Right ventricle myocardium inferior (tissue), 1 donor: ENCODE measurements at regions not wholly inside any gene's neighbourhood (a gene's known extent, or its start where the extent isn't known, plus 50 kb on each side); places are given as distances from the start of the nearest gene placed in this dataset.
A peak's percentile ranks its signal among the peaks of the same experiment; 100 is the strongest.

ENCODE experiments used
- ATAC-seq: fragments of 200-7000 bp; cut with Tn5 transposase; one replicate; pipeline ENCODE4 v1.9.1; 2020; ENCODE audit warnings: mild to moderate bottlenecking, moderate library complexity
- DNase-seq: peaks from one replicate; pipeline ENCODE4 v3.0.0; 2021; ENCODE audit errors: missing footprints
- intact Hi-C: fragments of 100-400 bp; cut with DNase I; formaldehyde crosslinking; loops from one replicate; pipeline ENCODE4 v1.11.0; 2022
- donor health status: DM: no; HTN: yes; CAD: no; lungs with severe emphysema.

GRCh38 chr12:115898670-115899069 is 378.8 kb downstream of the MED13L start:
- ATAC-seq, result no peak
- DNase-seq, result no peak
- intact Hi-C loops, result no loop called here

GRCh38 chr12:115897729-115898128 is 379.8 kb downstream of the MED13L start:
- no peak for DNase-seq
- intact Hi-C loops, result no loop called here
- no peak for ATAC-seq

- ATAC-seq (no peak), DNase-seq (no peak)
- intact Hi-C loops, result no loop called here
These were observed 382.2 kb downstream of the MED13L start for GRCh38 chr12:115895247-115895646.

- intact Hi-C loops, result no loop called here
- no peak for DNase-seq
- ATAC-seq, result no peak
These were observed 385.8 kb downstream of the MED13L start for GRCh38 chr12:115891556-115892164.

GRCh38 chr12:115886666-115887065 is 390.8 kb downstream of the MED13L start:
- DNase-seq, result no peak
- ATAC-seq, result no peak
- intact Hi-C loops, result no loop called here

GRCh38 chr12:115885040-115885690 is 392.3 kb downstream of the MED13L start:
- DNase-seq (no peak), ATAC-seq (no peak)
- intact Hi-C loops, result no loop called here

GRCh38 chr12:115882936-115883335 is 394.6 kb downstream of the MED13L start:
- ATAC-seq (no peak), DNase-seq (no peak)
- intact Hi-C loops, result no loop called here

GRCh38 chr12:115880238-115880637 is 397.3 kb downstream of the MED13L start:
- no peak for ATAC-seq
- intact Hi-C loops, result no loop called here
- DNase-seq, result no peak

- intact Hi-C loops, result no loop called here
- no peak for DNase-seq
- ATAC-seq, result no peak
These were observed 398.1 kb downstream of the MED13L start for GRCh38 chr12:115879354-115879753.

GRCh38 chr12:115873451-115874082 is 403.9 kb downstream of the MED13L start:
- intact Hi-C loops, result loop anchor here (5.0 kb wide), 1 partner anchor 81 kb away; no protein-coding TSS in a partner anchor
- no peak for DNase-seq

GRCh38 chr12:115872919-115873357 is 404.6 kb downstream of the MED13L start:
- intact Hi-C loops, result loop anchor here (5.0 kb wide), 1 partner anchor 81 kb away; no protein-coding TSS in a partner anchor
- DNase-seq (no peak), ATAC-seq (no peak)

More at GRCh38 chr12:115873451-115874082, 403.9 kb downstream of the MED13L start:
- ATAC-seq, result no peak

GRCh38 chr12:115872212-115872611 is 405.3 kb downstream of the MED13L start:
- ATAC-seq, result no peak
- intact Hi-C loops, result loop anchor here (5.0 kb wide), 1 partner anchor 80 kb away; no protein-coding TSS in a partner anchor

GRCh38 chr12:115871714-115872113 is 405.8 kb downstream of the MED13L start:
- intact Hi-C loops, result loop anchor here (5.0 kb wide), 1 partner anchor 79 kb away; no protein-coding TSS in a partner anchor
- ATAC-seq (peak; percentile 39), DNase-seq (no peak)

More at GRCh38 chr12:115872212-115872611, 405.3 kb downstream of the MED13L start:
- DNase-seq, result no peak

GRCh38 chr12:115870510-115870909 is 407.0 kb downstream of the MED13L start:
- intact Hi-C loops, result loop anchor here (5.0 kb wide), 1 partner anchor 78 kb away; no protein-coding TSS in a partner anchor
- DNase-seq (no peak), ATAC-seq (peak; percentile 87)

- intact Hi-C loops, result loop anchor here (5.0 kb wide), 1 partner anchor 78 kb away; no protein-coding TSS in a partner anchor
- ATAC-seq, result peak; percentile 74
- no peak for DNase-seq
These were observed 407.5 kb downstream of the MED13L start for GRCh38 chr12:115870021-115870420.

- ATAC-seq, result no peak
- intact Hi-C loops, result loop anchor here (5.0 kb wide), 1 partner anchor 77 kb away; no protein-coding TSS in a partner anchor
These were observed 407.9 kb downstream of the MED13L start for GRCh38 chr12:115869604-115870003.

GRCh38 chr12:115868624-115869023 is 408.9 kb downstream of the MED13L start:
- ATAC-seq (no peak), DNase-seq (no peak)
- intact Hi-C loops, result no loop called here

More at GRCh38 chr12:115869604-115870003, 407.9 kb downstream of the MED13L start:
- DNase-seq, result no peak

GRCh38 chr12:115867854-115868253 is 409.6 kb downstream of the MED13L start:
- intact Hi-C loops, result no loop called here
- no peak for ATAC-seq
- no peak for DNase-seq

- DNase-seq, result no peak
- intact Hi-C loops, result no loop called here
These were observed 410.5 kb downstream of the MED13L start for GRCh38 chr12:115866909-115867525.

More at GRCh38 chr12:115866909-115867525, 410.5 kb downstream of the MED13L start:
- ATAC-seq, result no peak
